HG02610 (cell line): ENCODE measurements at regions not wholly inside any gene's neighbourhood (a gene's known extent, or its start where the extent isn't known, plus 50 kb on each side); places are given as distances from the start of the nearest gene placed in this dataset.

Source experiments
- ATAC-seq: cut with Tn5 transposase; IDR thresholded peaks from one replicate; pipeline ENCODE4 v1.9.1; 2021; ENCODE audit warnings: mild to moderate bottlenecking, moderate library complexity; ENCODE audit not compliant: unreplicated experiment

DNA sequence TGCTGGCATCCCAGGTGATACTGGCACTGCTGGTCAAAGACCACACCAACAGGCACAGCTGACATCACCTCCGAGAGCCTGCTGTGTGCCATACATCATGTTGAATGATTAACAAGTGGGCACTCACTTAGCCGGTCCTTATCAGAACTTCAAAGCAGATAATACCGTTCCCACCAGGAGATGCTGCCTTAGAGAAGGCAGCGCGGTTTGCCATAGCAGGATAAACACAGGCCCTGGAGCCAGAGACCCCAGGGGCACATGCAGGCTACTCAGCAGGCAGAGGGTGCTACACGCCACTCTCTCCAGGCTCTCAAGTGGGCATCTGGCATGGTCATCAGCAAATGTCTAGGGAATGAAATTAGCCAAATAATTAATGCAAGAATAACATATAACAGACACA lies 86.5 kb upstream of the CST7 start:
- no peak for ATAC-seq

- no peak for ATAC-seq
Observed at GRCh38 chr20:24863356-24863755, 85.7 kb upstream of the CST7 start.

- ATAC-seq: no peak
Observed at GRCh38 chr20:24866008-24866407, 83.1 kb upstream of the CST7 start.

DNA sequence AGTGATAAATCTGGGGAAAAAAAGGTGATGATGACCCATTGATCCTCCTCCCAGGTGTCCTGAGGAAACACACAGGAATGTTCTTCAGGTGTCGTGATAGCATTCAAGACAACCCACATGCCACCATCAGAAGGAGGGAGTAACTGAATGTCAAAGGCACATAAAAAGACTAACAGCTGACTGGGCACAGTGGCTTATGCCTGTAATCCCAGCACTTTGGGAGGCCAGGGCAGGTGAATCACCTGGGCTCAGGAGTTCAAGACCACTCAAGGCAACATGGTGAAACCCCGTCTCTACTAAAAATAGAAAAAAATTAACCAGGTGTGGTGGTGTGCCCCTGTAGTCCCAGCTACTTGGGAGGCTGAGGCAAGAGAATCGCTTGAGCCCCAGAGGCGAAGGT lies 82.3 kb upstream of the CST7 start:
- no peak for ATAC-seq

DNA sequence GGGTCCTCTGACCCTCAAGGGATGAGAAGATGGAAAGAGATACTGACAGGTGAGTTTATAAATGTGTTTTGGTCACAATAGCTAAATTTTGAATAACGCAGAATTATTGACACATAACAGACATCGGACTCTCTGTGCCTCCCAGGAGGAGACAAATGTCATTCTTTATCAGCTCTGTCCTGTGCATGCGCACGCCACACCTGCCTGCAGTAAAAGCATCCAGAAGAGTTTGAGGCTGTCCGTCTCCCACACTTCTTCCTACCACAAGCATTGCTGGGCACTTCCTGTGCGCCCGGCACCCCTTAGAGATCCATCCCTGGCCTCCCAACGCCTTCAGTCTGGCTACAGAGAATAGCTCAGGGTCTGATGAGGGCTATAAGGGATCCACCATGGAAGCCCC lies 81.5 kb upstream of the CST7 start:
- ATAC-seq: no peak

- ATAC-seq: no peak
Observed at GRCh38 chr20:24868396-24868927, 80.6 kb upstream of the CST7 start.

DNA sequence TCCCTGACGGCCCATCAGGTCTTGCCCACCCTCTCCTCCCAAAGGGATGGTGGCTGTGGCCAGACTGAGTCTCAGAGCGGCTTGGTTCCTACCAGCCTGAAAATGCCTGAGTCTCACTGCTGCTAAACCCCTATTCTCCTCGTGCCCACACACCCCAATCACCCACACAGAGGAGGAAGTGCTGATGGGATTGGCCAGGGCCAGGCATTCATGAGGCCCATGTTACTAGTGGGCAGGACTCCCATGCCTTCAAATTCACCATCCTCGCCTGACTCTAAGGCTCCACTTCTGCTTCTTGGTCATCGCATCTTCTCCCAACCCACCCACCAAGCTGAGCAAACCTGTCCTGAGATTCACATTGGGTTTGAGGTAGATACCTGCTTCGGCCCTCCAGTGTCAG lies 80.1 kb upstream of the CST7 start:
- no peak for ATAC-seq

GRCh38 chr20:24870057-24870456 lies 79.0 kb upstream of the CST7 start:
- ATAC-seq: no peak

DNA sequence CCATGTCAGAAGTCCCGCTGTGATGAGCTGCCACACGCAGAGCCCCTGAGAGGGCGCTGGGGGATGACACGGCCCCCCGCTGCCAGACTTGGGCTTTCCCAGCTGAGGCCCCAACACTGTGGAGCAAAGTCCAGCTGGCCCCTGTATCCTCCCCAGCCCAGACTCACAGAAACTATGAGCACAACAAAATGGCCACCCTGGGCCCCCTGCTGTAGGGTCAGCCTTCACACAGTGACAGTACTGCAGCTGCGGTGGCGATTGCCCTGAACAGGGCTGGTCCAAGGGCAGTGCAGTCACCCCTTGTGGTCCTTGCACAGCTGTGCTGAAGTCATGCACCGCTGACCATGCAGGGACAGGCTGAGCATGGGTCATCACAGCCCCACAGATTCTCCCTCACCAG lies 78.2 kb upstream of the CST7 start:
- ATAC-seq: no peak

- no peak for ATAC-seq
Observed at GRCh38 chr20:24871480-24872213, 77.4 kb upstream of the CST7 start.

GRCh38 chr20:24872291-24873024 lies 76.6 kb upstream of the CST7 start:
- ATAC-seq: no peak

DNA sequence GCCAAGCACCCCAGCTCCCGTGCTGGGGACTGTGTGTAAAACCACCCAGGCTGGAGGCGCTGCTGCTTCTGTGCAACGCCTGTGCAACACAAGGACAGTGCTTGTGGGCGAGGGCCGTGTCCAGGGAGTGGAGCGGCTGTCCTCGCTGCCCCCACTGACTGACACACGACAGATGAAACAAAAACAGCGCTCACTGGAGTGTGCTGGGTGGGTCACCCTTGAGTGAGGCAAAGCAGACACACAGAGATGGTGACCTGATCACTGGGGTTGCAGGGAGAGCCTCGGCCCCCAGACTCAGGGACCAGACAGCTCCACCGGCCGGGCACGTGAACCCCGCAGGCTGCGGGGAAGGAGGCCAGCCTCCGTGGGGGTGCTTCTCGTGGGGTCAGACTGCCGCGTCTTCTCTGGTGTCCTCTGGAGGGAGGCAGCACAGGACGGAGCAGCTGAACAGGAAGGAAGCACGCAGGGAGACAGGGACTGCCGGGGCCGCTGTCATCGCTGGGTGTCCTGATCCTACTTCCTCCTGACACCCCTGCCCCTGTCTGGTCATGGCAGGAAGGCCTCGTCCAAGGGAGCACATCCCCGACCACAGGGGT lies 75.9 kb upstream of the CST7 start:
- no peak for ATAC-seq

DNA sequence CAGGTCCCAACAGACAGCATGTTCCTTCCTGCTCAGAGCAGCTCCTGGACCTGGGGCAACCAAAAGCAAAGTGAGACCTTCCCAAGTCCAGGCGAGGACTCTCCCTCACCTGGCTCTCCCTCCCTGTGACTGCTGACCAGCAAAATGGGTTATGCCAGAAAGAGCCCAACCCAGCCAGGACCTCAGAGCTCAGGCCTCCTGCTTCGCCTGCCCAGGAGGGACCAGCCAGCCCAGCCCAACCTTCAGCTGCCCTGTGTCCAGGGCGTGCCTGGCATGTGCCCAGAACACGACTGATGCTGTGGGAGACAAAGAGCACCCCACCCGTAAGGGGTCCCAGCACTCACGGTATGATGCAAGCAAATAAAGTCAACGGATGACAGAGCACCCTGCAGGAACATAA lies 74.0 kb upstream of the CST7 start:
- no peak for ATAC-seq

GRCh38 chr20:24877652-24878051 lies 71.4 kb upstream of the CST7 start:
- no peak for ATAC-seq

DNA sequence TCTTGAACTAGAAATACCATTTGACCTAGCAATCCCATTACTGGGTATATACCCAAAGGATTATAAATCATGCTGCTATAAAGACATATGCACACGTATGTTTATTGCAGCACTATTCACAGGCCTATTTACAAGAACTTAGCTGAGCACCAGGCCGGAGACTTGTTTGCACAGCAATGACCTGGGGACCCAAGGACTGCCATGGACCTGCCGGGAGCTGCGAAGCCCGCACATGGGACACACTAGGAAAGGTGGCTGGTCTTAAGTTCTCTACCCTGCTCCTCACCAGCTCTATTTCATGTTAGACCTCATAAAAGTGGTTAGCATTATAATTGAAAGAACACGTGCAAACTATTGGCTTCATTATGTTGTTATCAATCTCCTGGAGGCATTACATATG lies 70.4 kb upstream of the CST7 start:
- ATAC-seq: no peak

DNA sequence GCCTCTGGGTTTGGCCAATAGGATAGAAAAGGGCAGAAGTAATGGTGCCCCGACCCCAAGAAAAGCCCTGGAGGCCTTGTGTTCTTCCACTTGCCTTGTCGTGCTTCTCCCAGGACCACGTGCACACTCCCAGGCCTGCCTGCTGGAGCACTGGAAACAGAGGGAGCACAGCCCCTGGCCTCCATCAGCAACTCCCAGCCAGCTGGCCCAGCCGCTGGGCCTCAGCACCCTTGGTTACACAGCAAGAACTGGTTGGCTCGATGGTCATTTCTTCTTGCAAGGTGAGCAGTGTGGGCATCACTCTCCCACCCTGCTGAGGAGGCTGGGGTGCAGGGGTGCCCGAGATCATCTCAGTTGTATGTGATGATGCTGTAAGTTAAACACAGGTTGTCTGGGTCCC lies 69.2 kb upstream of the CST7 start:
- ATAC-seq: no peak

- no peak for ATAC-seq
Observed at GRCh38 chr20:24880356-24880755, 68.7 kb upstream of the CST7 start.

GRCh38 chr20:24890286-24890685 lies 58.8 kb upstream of the CST7 start:
- ATAC-seq: no peak

DNA sequence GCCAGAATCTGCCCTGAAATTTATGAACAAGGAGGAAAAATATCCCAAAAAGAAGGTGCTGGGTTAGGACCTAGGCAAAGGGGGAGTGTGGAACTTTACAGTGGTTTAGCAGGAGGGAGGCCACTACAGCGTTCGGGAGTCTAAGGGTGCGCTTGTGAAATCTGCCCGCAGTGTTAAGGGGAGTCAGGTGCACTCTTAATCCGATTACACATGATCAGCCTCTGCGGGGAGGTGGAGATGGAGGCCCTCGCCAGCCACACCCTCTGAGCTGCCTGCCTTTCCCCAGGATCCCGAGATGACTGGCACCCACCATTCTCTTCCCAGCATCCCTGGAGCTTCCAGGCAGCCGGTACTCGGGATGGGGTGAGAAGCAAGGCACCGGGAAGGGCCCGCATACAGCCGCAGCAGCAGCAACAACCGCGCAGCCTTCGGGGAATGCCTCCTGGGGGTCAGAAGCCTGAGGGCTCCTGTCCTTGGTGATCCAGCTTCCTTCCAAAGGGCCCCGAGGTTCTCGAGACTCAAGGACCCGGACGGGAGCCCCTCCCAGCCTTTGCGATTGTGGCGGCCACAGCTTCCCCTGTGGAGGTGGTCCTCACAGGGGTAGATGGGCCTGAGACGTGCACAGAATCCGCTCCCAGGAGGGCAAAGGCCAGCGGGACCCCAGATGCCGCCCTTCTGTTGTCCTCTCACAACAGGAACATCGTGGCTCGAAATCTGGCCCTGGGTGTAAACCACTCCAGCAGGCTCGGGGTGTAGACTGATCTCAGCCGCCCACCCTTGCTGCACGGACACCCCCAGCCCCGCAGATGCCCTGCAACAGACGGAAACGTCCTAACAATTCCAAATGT lies 57.3 kb upstream of the CST7 start:
- no peak for ATAC-seq

- ATAC-seq: no peak
Observed at GRCh38 chr20:24892522-24892921, 56.5 kb upstream of the CST7 start.

DNA sequence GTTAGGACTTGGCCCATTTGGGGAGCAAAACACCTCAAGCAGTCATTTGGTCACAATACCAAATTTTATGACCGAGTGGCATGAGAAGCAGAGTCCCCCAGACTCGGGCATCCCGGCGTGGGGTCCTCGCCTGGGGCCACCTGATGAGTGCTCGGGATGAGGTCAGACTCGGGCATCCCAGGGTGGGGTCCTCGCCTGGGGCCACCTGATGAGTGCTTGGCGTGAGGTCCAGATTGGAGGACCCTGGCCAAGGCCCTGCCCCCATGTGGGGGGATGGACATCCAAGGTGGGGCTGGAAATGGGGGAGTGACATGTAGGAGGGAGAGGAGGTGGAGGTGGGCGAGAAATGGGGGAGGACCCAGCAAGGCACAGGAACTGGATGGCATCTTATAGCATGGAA lies 56.1 kb upstream of the CST7 start:
- ATAC-seq: no peak
